Keratinocyte (primary cell): ENCODE measurements at regions not wholly inside any gene's neighbourhood (a gene's known extent, or its start where the extent isn't known, plus 50 kb on each side); places are given as distances from the start of the nearest gene placed in this dataset.

Experiments used
- CTCF ChIP-seq, 3 experiments: IDR thresholded peaks in 1 of 3; conservative IDR thresholded peaks in 1 of 3; optimal IDR thresholded peaks in 1 of 3; 2 replicates in 2 of 3; 3 replicates in 1 of 3; pipeline versions ENCODE3 to v1.5.1; 2011; ENCODE audit warnings: low read length in 3 of 3, mild to moderate bottlenecking in 3 of 3, moderate library complexity in 2 of 3, control low read depth in 1 of 3, inconsistent platforms in 1 of 3; ENCODE audit not compliant: insufficient read depth in 2 of 3; ENCODE audit errors: extremely low read depth in 1 of 3
- EZH2 ChIP-seq: IDR thresholded peaks from one replicate; pipeline ENCODE4 v1.6.1; 2012; ENCODE audit warnings: inconsistent platforms, mild to moderate bottlenecking, low read length, moderate library complexity

DNA sequence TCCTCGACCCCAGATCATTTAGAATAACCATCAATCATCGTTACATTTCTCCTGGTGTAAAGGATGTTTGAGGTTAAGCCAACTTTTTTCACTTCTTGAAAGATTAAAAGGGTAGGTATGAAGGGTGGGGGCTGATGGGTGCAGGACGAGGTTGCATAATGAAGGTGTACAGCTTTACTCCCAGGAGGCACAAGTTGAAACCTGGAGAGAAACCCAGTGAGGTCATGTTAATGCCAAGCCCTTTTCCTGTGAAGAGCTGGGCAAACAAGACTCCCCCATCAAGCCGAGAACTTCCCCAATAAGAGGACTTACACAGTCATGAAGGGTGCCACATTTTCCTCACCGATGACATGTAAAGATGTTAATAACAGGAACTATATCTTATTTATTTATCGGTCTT, 84.3 kb downstream of the FZD10 start:
- TF ChIP-seq CTCF (optimal IDR thresholded peaks at IDR 0.05 in 1 of 3, IDR thresholded peaks at IDR 0.05 in 1 of 3, conservative IDR thresholded peaks at IDR 0.05 in 1 of 3; ENCODE audit: extremely low read depth in 1 of 3, insufficient read depth in 2 of 3, low read length in 3 of 3), result no peak
- TF ChIP-seq EZH2, result no peak
